ENCODE measurements at regions not wholly inside any gene's neighbourhood (a gene's known extent, or its start where the extent isn't known, plus 50 kb on each side); places are given as distances from the start of the nearest gene placed in this dataset.

GRCh38 chr15:70198441-70199123 is 100.9 kb upstream of the TLE3 start:
- TF ChIP-seq SUZ12 (IDR thresholded peaks at IDR 0.05; ENCODE audit: extremely low read depth, insufficient read depth, insufficient read length), result no peak
- Histone ChIP-seq H3K9me3 (ENCODE audit: insufficient read depth, low read length) (no peaks in the 10 kb centered on the region), H3K27me3 (ENCODE audit: insufficient read depth, insufficient read length) (no peaks in the 10 kb centered on the region), H3K4me3 (ENCODE audit: insufficient read length, low read depth) (no peak overlapping the region), H3K4me1 (ENCODE audit: insufficient read depth, insufficient read length) (peaks cover 30% of the 10 kb centered on the region), H3K36me3 (ENCODE audit: insufficient read depth, insufficient read length, low read length) (no peaks in the 10 kb centered on the region), H3K9ac (ENCODE audit: insufficient read length, low read depth) (peak overlapping the region; percentile 39)
- no peak for DNase-seq (ENCODE audit: low read depth, low spot score)

GRCh38 chr15:70197945-70198361 is 100.2 kb upstream of the TLE3 start:
- H3K27me3 ChIP-seq (ENCODE audit: insufficient read depth, insufficient read length), result no peaks in the 10 kb centered on the region
- TF ChIP-seq SUZ12 (IDR thresholded peaks at IDR 0.05; ENCODE audit: extremely low read depth, insufficient read depth, insufficient read length) (no peak), ZNF274 (IDR thresholded peaks at IDR 0.05; ENCODE audit: low read depth, low read length) (no peak), YY1 (IDR thresholded peaks at IDR 0.05; ENCODE audit: insufficient read depth, insufficient read length) (no peak)
- no peak for DNase-seq (ENCODE audit: low read depth, low spot score)
- H3K9me3 ChIP-seq (ENCODE audit: insufficient read depth, low read length), result no peaks in the 10 kb centered on the region
- peak overlapping the region; percentile 39 for H3K9ac ChIP-seq (ENCODE audit: insufficient read length, low read depth)
- peaks cover 30% of the 10 kb centered on the region for H3K4me1 ChIP-seq (ENCODE audit: insufficient read depth, insufficient read length)
- no peaks in the 10 kb centered on the region for H3K36me3 ChIP-seq (ENCODE audit: insufficient read depth, insufficient read length, low read length)
- no peak overlapping the region for H3K4me3 ChIP-seq (ENCODE audit: insufficient read length, low read depth)

GRCh38 chr15:70197318-70197944 is 99.7 kb upstream of the TLE3 start:
- no peak for DNase-seq (ENCODE audit: low read depth, low spot score)
- 0 out of 2 replicates have a peak, but pooled peaks cover under 1% of the 10 kb centered on the region for H3K9me3 ChIP-seq (ENCODE audit: insufficient read depth, low read length)
- TF ChIP-seq YY1 (IDR thresholded peaks at IDR 0.05; ENCODE audit: insufficient read depth, insufficient read length) (no peak), SUZ12 (IDR thresholded peaks at IDR 0.05; ENCODE audit: extremely low read depth, insufficient read depth, insufficient read length) (no peak), ZNF274 (IDR thresholded peaks at IDR 0.05; ENCODE audit: low read depth, low read length) (no peak)
- no peak overlapping the region for H3K4me3 ChIP-seq (ENCODE audit: insufficient read length, low read depth)
- H3K4me1 ChIP-seq (ENCODE audit: insufficient read depth, insufficient read length), result peaks cover 30% of the 10 kb centered on the region
- H3K9ac ChIP-seq (ENCODE audit: insufficient read length, low read depth), result peak overlapping the region; percentile 12
- no peaks in the 10 kb centered on the region for H3K27me3 ChIP-seq (ENCODE audit: insufficient read depth, insufficient read length)
- no peaks in the 10 kb centered on the region for H3K36me3 ChIP-seq (ENCODE audit: insufficient read depth, insufficient read length, low read length)

- H3K4me3 ChIP-seq (ENCODE audit: insufficient read length, low read depth), result no peak overlapping the region
- peak overlapping the region; percentile 61 for H3K9ac ChIP-seq (ENCODE audit: insufficient read length, low read depth)
- H3K4me1 ChIP-seq (ENCODE audit: insufficient read depth, insufficient read length), result peaks cover 30% of the 10 kb centered on the region
- DNase-seq (ENCODE audit: low read depth, low spot score), result peak; percentile 84
- H3K9me3 ChIP-seq (ENCODE audit: insufficient read depth, low read length), result 0 out of 2 replicates have a peak, but pooled peaks cover 8% of the 10 kb centered on the region
- no peaks in the 10 kb centered on the region for H3K27me3 ChIP-seq (ENCODE audit: insufficient read depth, insufficient read length)
- no peak for TF ChIP-seq YY1 (IDR thresholded peaks at IDR 0.05; ENCODE audit: insufficient read depth, insufficient read length)
- no peak for TF ChIP-seq SUZ12 (IDR thresholded peaks at IDR 0.05; ENCODE audit: extremely low read depth, insufficient read depth, insufficient read length)
- no peak for TF ChIP-seq ZNF274 (IDR thresholded peaks at IDR 0.05; ENCODE audit: low read depth, low read length)
- no peaks in the 10 kb centered on the region for H3K36me3 ChIP-seq (ENCODE audit: insufficient read depth, insufficient read length, low read length)
These were observed 98.9 kb upstream of the TLE3 start for GRCh38 chr15:70196372-70197316.

- H3K4me3 ChIP-seq (ENCODE audit: insufficient read length, low read depth), result no peak overlapping the region
- peak overlapping the region; percentile 61 for H3K9ac ChIP-seq (ENCODE audit: insufficient read length, low read depth)
- H3K9me3 ChIP-seq (ENCODE audit: insufficient read depth, low read length), result 0 out of 2 replicates have a peak, but pooled peaks cover 8% of the 10 kb centered on the region
- H3K27me3 ChIP-seq (ENCODE audit: insufficient read depth, insufficient read length), result no peaks in the 10 kb centered on the region
- peaks cover 38% of the 10 kb centered on the region for H3K4me1 ChIP-seq (ENCODE audit: insufficient read depth, insufficient read length)
- TF ChIP-seq YY1 (IDR thresholded peaks at IDR 0.05; ENCODE audit: insufficient read depth, insufficient read length) (no peak), SUZ12 (IDR thresholded peaks at IDR 0.05; ENCODE audit: extremely low read depth, insufficient read depth, insufficient read length) (no peak), ZNF274 (IDR thresholded peaks at IDR 0.05; ENCODE audit: low read depth, low read length) (no peak)
- DNase-seq (ENCODE audit: low read depth, low spot score), result no peak
- no peaks in the 10 kb centered on the region for H3K36me3 ChIP-seq (ENCODE audit: insufficient read depth, insufficient read length, low read length)
These were observed 98.0 kb upstream of the TLE3 start for GRCh38 chr15:70195587-70196305.

- TF ChIP-seq SUZ12 (IDR thresholded peaks at IDR 0.05; ENCODE audit: extremely low read depth, insufficient read depth, insufficient read length) (no peak), ZNF274 (IDR thresholded peaks at IDR 0.05; ENCODE audit: low read depth, low read length) (no peak), YY1 (IDR thresholded peaks at IDR 0.05; ENCODE audit: insufficient read depth, insufficient read length) (no peak)
- peak overlapping the region; percentile 61 for H3K9ac ChIP-seq (ENCODE audit: insufficient read length, low read depth)
- 0 out of 2 replicates have a peak, but pooled peaks cover 8% of the 10 kb centered on the region for H3K9me3 ChIP-seq (ENCODE audit: insufficient read depth, low read length)
- H3K36me3 ChIP-seq (ENCODE audit: insufficient read depth, insufficient read length, low read length), result no peaks in the 10 kb centered on the region
- H3K4me3 ChIP-seq (ENCODE audit: insufficient read length, low read depth), result no peak overlapping the region
- no peak for DNase-seq (ENCODE audit: low read depth, low spot score)
- H3K4me1 ChIP-seq (ENCODE audit: insufficient read depth, insufficient read length), result peaks cover 39% of the 10 kb centered on the region
- no peaks in the 10 kb centered on the region for H3K27me3 ChIP-seq (ENCODE audit: insufficient read depth, insufficient read length)
These were observed 97.5 kb upstream of the TLE3 start for GRCh38 chr15:70195171-70195570.

All from NT2/D1 (cell line).